Neural cell (in vitro differentiated cells): ENCODE measurements at regions not wholly inside any gene's neighbourhood (a gene's known extent, or its start where the extent isn't known, plus 50 kb on each side); places are given as distances from the start of the nearest gene placed in this dataset.

Source experiments
- H2AFZ ChIP-seq: fragments of 200-600, 300-800 bp; sonication (generic), shearing (Covaris generic); 2 replicates; pipeline ENCODE4 v1.6.0; 2014; ENCODE audit warnings: low read depth, mild to moderate bottlenecking, antibody characterized with exemption, low read length, moderate library complexity
- H3F3A ChIP-seq: fragments of 200-600 bp; shearing (Covaris generic); 2 replicates; pipeline ENCODE4 v1.6.1; 2016; ENCODE audit warnings: mild to moderate bottlenecking, moderate library complexity, mixed read lengths, antibody characterized with exemption, low read length; ENCODE audit not compliant: insufficient read depth, poor library complexity, severe bottlenecking
- H3K27ac ChIP-seq: fragments of 200-600, 300-800 bp; sonication (generic), shearing (Covaris generic); 2 replicates; pipeline ENCODE4 v1.5.1; 2014; ENCODE audit warnings: mild to moderate bottlenecking, low read length, moderate library complexity
- H3K27me3 ChIP-seq: fragments of 300-800, 200-600 bp; sonication (generic), shearing (Covaris generic); 2 replicates; pipeline ENCODE4 v1.6.0; 2014; ENCODE audit warnings: mild to moderate bottlenecking, low read depth, low read length, moderate library complexity; ENCODE audit not compliant: insufficient read depth
- H3K36me3 ChIP-seq: fragments of 300-800, 200-600 bp; sonication (generic), shearing (Covaris generic); 2 replicates; pipeline ENCODE4 v1.5.1; 2014; ENCODE audit warnings: mild to moderate bottlenecking, antibody characterized with exemption, low read length, moderate library complexity; ENCODE audit not compliant: insufficient read depth
- H3K4me2 ChIP-seq: fragments of 300-800, 200-600 bp; sonication (generic), shearing (Covaris generic); 2 replicates; pipeline ENCODE4 v1.6.0; 2014; ENCODE audit warnings: mild to moderate bottlenecking, low read length
- H3K4me3 ChIP-seq: fragments of 300-800, 200-600 bp; sonication (generic), shearing (Covaris generic); 2 replicates; pipeline ENCODE4 v1.5.1; 2014; ENCODE audit warnings: mild to moderate bottlenecking, low read length, moderate library complexity
- H3K79me2 ChIP-seq: fragments of 200-600 bp; shearing (Covaris generic); replicated peaks from 2 replicates; pipeline ENCODE4 v1.6.0; 2014; ENCODE audit warnings: mild to moderate bottlenecking, low read length, moderate library complexity; ENCODE audit not compliant: insufficient read depth
- H3K9ac ChIP-seq: fragments of 300-800, 200-600 bp; sonication (generic), shearing (Covaris generic); 2 replicates; pipeline ENCODE4 v1.6.1; 2016; ENCODE audit warnings: mild to moderate bottlenecking, low read length, mixed read lengths
- H3K9me2 ChIP-seq: fragments of 200-600 bp; shearing (Covaris generic); 2 replicates; pipeline ENCODE4 v1.6.1; 2016; ENCODE audit warnings: mild to moderate bottlenecking, low read length, mixed read lengths; ENCODE audit not compliant: insufficient read depth
- H3K9me3 ChIP-seq: fragments of 200-600, 300-800 bp; sonication (generic), shearing (Covaris generic); 2 replicates; pipeline ENCODE4 v1.6.1; 2016; ENCODE audit warnings: mild to moderate bottlenecking, mixed run types, low read length, moderate library complexity, mixed read lengths
- H4K20me1 ChIP-seq: fragments of 200-600 bp; shearing (Covaris generic); 2 replicates; pipeline ENCODE4 v1.6.1; 2016; ENCODE audit warnings: mild to moderate bottlenecking, mixed run types; ENCODE audit not compliant: insufficient read depth
- EP300 ChIP-seq: fragments of 450-650 bp; conservative IDR thresholded peaks from 2 replicates; pipeline ENCODE4 v1.6.1; 2014; ENCODE audit warnings: antibody characterized with exemption, mild to moderate bottlenecking, moderate library complexity; ENCODE audit not compliant: poor library complexity, severe bottlenecking
- EZH2 ChIP-seq: fragments of 200-600, 300-800 bp; shearing (Covaris generic), sonication (generic); IDR thresholded peaks from 2 replicates; pipeline ENCODE4 v1.6.1; 2014; ENCODE audit warnings: antibody characterized with exemption, low read length, borderline replicate concordance, mild to moderate bottlenecking; ENCODE audit not compliant: insufficient read depth, poor library complexity, severe bottlenecking
- MXI1 ChIP-seq: fragments of 450-650 bp; conservative IDR thresholded peaks from 2 replicates; pipeline ENCODE4 v1.6.1; 2014; ENCODE audit warnings: antibody characterized with exemption, mild to moderate bottlenecking; ENCODE audit not compliant: poor library complexity, severe bottlenecking
- POLR2AphosphoS5 ChIP-seq: IDR thresholded peaks from 2 replicates; pipeline ENCODE4 v1.6.1; 2012
- RAD21 ChIP-seq: fragments of 450-650 bp; conservative IDR thresholded peaks from 2 replicates; pipeline ENCODE4 v1.6.1; 2014; ENCODE audit warnings: antibody characterized with exemption, mild to moderate bottlenecking, moderate library complexity
- SMC3 ChIP-seq: fragments of 450-650 bp; conservative IDR thresholded peaks from 2 replicates; pipeline ENCODE4 v1.6.1; 2014; ENCODE audit warnings: antibody characterized with exemption, mild to moderate bottlenecking, moderate library complexity; ENCODE audit not compliant: poor library complexity
- TAF1 ChIP-seq: IDR thresholded peaks from 2 replicates; pipeline ENCODE4 v1.6.1; 2012; ENCODE audit warnings: low read depth
- TF ChIP-seq, protein P1 (sequence below): IDR thresholded peaks from 2 replicates; pipeline ENCODE4 v1.6.1; 2012; ENCODE audit warnings: borderline replicate concordance
- TF ChIP-seq, protein P2 (sequence below): fragments of 450-650 bp; IDR thresholded peaks from 2 replicates; pipeline ENCODE4 v1.5.1; 2014; ENCODE audit warnings: antibody characterized with exemption, mild to moderate bottlenecking, moderate library complexity; ENCODE audit not compliant: poor library complexity, severe bottlenecking

DNA sequence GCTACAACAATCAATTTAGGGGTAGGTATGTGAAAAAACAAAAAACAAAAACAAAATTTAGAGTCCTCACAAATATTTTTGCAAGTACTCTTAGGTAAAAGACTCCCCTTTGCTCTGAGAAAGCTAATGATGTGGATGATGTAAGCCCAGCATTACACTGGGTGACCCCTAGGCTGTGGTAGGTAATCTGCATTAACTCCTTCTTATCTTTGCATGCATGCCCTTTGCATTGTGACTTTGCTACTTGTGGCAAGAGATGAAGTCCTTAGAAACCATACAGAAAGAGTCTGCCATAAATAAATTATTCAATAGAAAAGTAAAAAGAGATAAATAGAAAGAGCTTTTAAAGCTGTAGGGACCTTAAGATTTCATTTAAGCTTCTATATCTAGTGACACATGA, 159.7 kb upstream of the MBNL1 start:
- H3K36me3 ChIP-seq, result no peaks in the 10 kb centered on the region
- H4K20me1 ChIP-seq, result no peaks in the 10 kb centered on the region
- no peaks in the 10 kb centered on the region for H3F3A ChIP-seq
- H3K9me3 ChIP-seq, result no peaks in the 10 kb centered on the region
- no peak overlapping the region for H2AFZ ChIP-seq
- no peak overlapping the region for H3K4me2 ChIP-seq
- no peak overlapping the region for H3K9ac ChIP-seq
- no peaks in the 10 kb centered on the region for H3K79me2 ChIP-seq
- no peaks in the 10 kb centered on the region for H3K27me3 ChIP-seq
- TF ChIP-seq MXI1 (no peak), POLR2AphosphoS5 (no peak), SMC3 (no peak), TAF1 (no peak), EP300 (no peak), RAD21 (no peak), EZH2 (no peak)
- TF ChIP-seq, protein P1, sequence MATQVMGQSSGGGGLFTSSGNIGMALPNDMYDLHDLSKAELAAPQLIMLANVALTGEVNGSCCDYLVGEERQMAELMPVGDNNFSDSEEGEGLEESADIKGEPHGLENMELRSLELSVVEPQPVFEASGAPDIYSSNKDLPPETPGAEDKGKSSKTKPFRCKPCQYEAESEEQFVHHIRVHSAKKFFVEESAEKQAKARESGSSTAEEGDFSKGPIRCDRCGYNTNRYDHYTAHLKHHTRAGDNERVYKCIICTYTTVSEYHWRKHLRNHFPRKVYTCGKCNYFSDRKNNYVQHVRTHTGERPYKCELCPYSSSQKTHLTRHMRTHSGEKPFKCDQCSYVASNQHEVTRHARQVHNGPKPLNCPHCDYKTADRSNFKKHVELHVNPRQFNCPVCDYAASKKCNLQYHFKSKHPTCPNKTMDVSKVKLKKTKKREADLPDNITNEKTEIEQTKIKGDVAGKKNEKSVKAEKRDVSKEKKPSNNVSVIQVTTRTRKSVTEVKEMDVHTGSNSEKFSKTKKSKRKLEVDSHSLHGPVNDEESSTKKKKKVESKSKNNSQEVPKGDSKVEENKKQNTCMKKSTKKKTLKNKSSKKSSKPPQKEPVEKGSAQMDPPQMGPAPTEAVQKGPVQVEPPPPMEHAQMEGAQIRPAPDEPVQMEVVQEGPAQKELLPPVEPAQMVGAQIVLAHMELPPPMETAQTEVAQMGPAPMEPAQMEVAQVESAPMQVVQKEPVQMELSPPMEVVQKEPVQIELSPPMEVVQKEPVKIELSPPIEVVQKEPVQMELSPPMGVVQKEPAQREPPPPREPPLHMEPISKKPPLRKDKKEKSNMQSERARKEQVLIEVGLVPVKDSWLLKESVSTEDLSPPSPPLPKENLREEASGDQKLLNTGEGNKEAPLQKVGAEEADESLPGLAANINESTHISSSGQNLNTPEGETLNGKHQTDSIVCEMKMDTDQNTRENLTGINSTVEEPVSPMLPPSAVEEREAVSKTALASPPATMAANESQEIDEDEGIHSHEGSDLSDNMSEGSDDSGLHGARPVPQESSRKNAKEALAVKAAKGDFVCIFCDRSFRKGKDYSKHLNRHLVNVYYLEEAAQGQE, result no peak
- TF ChIP-seq, protein P2, sequence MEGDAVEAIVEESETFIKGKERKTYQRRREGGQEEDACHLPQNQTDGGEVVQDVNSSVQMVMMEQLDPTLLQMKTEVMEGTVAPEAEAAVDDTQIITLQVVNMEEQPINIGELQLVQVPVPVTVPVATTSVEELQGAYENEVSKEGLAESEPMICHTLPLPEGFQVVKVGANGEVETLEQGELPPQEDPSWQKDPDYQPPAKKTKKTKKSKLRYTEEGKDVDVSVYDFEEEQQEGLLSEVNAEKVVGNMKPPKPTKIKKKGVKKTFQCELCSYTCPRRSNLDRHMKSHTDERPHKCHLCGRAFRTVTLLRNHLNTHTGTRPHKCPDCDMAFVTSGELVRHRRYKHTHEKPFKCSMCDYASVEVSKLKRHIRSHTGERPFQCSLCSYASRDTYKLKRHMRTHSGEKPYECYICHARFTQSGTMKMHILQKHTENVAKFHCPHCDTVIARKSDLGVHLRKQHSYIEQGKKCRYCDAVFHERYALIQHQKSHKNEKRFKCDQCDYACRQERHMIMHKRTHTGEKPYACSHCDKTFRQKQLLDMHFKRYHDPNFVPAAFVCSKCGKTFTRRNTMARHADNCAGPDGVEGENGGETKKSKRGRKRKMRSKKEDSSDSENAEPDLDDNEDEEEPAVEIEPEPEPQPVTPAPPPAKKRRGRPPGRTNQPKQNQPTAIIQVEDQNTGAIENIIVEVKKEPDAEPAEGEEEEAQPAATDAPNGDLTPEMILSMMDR, result no peak
- H3K4me3 ChIP-seq, result no peak overlapping the region
- H3K27ac ChIP-seq, result no peak overlapping the region
- no peaks in the 10 kb centered on the region for H3K9me2 ChIP-seq

DNA sequence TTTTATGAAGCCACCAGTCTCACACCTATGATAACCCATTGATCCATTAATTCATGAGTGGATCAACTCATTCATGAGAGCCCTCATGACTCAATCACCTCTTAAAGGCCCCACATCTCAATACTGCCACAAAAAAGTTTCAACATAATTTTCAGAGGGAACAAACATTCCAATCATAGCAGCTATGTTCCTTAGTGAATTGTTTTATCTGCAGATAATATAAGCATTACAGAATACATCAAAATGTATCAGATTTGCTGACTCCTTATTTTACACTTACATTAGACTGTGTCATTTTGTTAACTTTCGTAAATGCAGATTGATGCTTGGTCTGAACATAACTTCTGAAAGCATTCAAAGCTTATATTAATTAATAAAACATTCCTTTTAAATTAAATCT, 155.3 kb upstream of the MBNL1 start:
- H3K9me3 ChIP-seq, result no peaks in the 10 kb centered on the region
- no peaks in the 10 kb centered on the region for H3K9me2 ChIP-seq
- no peak overlapping the region for H3K4me2 ChIP-seq
- H3K9ac ChIP-seq, result no peak overlapping the region
- no peaks in the 10 kb centered on the region for H3F3A ChIP-seq
- no peaks in the 10 kb centered on the region for H4K20me1 ChIP-seq
- no peak overlapping the region for H2AFZ ChIP-seq
- no peak for TF ChIP-seq SMC3
- no peak for TF ChIP-seq EZH2
- TF ChIP-seq, protein P1, result no peak
- H3K27me3 ChIP-seq, result no peaks in the 10 kb centered on the region
- H3K79me2 ChIP-seq, result no peaks in the 10 kb centered on the region
- no peak overlapping the region for H3K27ac ChIP-seq
- H3K4me3 ChIP-seq, result no peak overlapping the region
- H3K36me3 ChIP-seq, result no peaks in the 10 kb centered on the region
